Liver (tissue), 8 donors: ENCODE measurements at regions not wholly inside any gene's neighbourhood (a gene's known extent, or its start where the extent isn't known, plus 50 kb on each side); places are given as distances from the start of the nearest gene placed in this dataset.

Experiments
- DNase-seq: peaks from one replicate; pipeline ENCODE4 v3.0.0-alpha.2; 2017; ENCODE audit warnings: low spot score
- H3K27ac ChIP-seq, 2 donors: one replicate each; pipeline ENCODE4 v1.7.0; 2013; ENCODE audit warnings: inconsistent platforms in 2 of 2, low read length in 2 of 2, control low read depth in 1 of 2, low read depth in 1 of 2, mild to moderate bottlenecking in 1 of 2
- H3K27me3 ChIP-seq, 4 donors: one replicate each; pipeline versions ENCODE4 v1.6.1 to v1.7.0; 2013; ENCODE audit warnings: low read length in 3 of 4, inconsistent platforms in 1 of 4, mild to moderate bottlenecking in 1 of 4, moderate library complexity in 1 of 4; ENCODE audit not compliant: control insufficient read depth in 4 of 4, insufficient read depth in 4 of 4
- H3K36me3 ChIP-seq, 4 donors: one replicate each; pipeline versions ENCODE4 v1.6.1 to v1.7.0; 2013; ENCODE audit warnings: low read length in 3 of 4, mild to moderate bottlenecking in 3 of 4, low read depth in 1 of 4, moderate library complexity in 1 of 4; ENCODE audit not compliant: control insufficient read depth in 4 of 4, insufficient read depth in 3 of 4
- H3K4me1 ChIP-seq, 4 donors: one replicate each; pipeline versions ENCODE4 v1.6.1 to v1.7.0; 2013; ENCODE audit warnings: low read length in 3 of 4, mild to moderate bottlenecking in 3 of 4, moderate library complexity in 1 of 4; ENCODE audit not compliant: control insufficient read depth in 4 of 4, insufficient read depth in 4 of 4
- H3K4me3 ChIP-seq, 3 donors: one replicate each; pipeline versions ENCODE4 v1.6.1 to v1.7.0; 2013; ENCODE audit warnings: low read length in 3 of 3, control low read depth in 1 of 3, low read depth in 1 of 3, mild to moderate bottlenecking in 1 of 3
- H3K9ac ChIP-seq, 2 donors: one replicate each; pipeline ENCODE4 v1.7.0; 2013; ENCODE audit warnings: low read length in 2 of 2, mild to moderate bottlenecking in 2 of 2, moderate library complexity in 2 of 2, control low read depth in 1 of 2, low read depth in 1 of 2
- H3K9me3 ChIP-seq, 4 donors: one replicate each; pipeline versions ENCODE4 v1.6.1 to v1.7.0; 2013; ENCODE audit warnings: low read length in 3 of 4; ENCODE audit not compliant: control insufficient read depth in 4 of 4
- EGR1 ChIP-seq, 2 donors: IDR thresholded peaks; 2 replicates each; pipeline ENCODE4 v1.6.1; 2016 to 2018; ENCODE audit warnings: antibody characterized with exemption in 2 of 2, low read depth in 2 of 2
- FOXA1 ChIP-seq: IDR thresholded peaks from 2 replicates; pipeline ENCODE4 v1.6.1; 2016; ENCODE audit warnings: antibody characterized with exemption
- FOXA2 ChIP-seq: IDR thresholded peaks from 2 replicates; pipeline ENCODE4 v1.6.1; 2016; ENCODE audit warnings: antibody characterized with exemption
- GABPA ChIP-seq, 2 donors: IDR thresholded peaks in 1 of 2; conservative IDR thresholded peaks in 1 of 2; 2 replicates each; pipeline ENCODE4 v1.6.1; 2016; ENCODE audit warnings: antibody characterized with exemption in 2 of 2, mild to moderate bottlenecking in 1 of 2, moderate library complexity in 1 of 2
- HNF4A ChIP-seq, 2 donors: conservative IDR thresholded peaks; 2 replicates each; pipeline ENCODE4 v1.6.1; 2016; ENCODE audit warnings: antibody characterized with exemption in 2 of 2, mild to moderate bottlenecking in 2 of 2
- HNF4G ChIP-seq: IDR thresholded peaks from 2 replicates; pipeline ENCODE4 v1.6.1; 2016; ENCODE audit warnings: antibody characterized with exemption
- NR2F2 ChIP-seq: IDR thresholded peaks from 2 replicates; pipeline ENCODE4 v1.6.1; 2016; ENCODE audit warnings: antibody characterized with exemption
- RAD21 ChIP-seq, 2 donors: IDR thresholded peaks; 2 replicates each; pipeline ENCODE4 v1.6.1; 2016; ENCODE audit warnings: antibody characterized with exemption in 2 of 2, mild to moderate bottlenecking in 2 of 2
- RXRA ChIP-seq, 2 donors: IDR thresholded peaks; 2 replicates each; pipeline ENCODE4 v1.6.1; 2017 to 2018; ENCODE audit warnings: antibody characterized with exemption in 2 of 2, mild to moderate bottlenecking in 1 of 2
- SP1 ChIP-seq: IDR thresholded peaks from 2 replicates; pipeline ENCODE4 v1.6.1; 2018; ENCODE audit warnings: antibody characterized with exemption, mild to moderate bottlenecking
- TAF1 ChIP-seq: conservative IDR thresholded peaks from 2 replicates; pipeline ENCODE4 v1.6.1; 2016; ENCODE audit warnings: antibody characterized with exemption, mild to moderate bottlenecking
- WGBS: extraction: QIAGEN DNeasy Blood & Tissue Kit; methylation state at CpG from one replicate; pipeline ENCODE4 v1.1.7; 2013; 5-methylcytosine and 5-hydroxymethylcytosine counted together
- TF ChIP-seq, protein P1 (sequence below): IDR thresholded peaks from 2 replicates; pipeline ENCODE4 v1.6.1; 2016; ENCODE audit warnings: antibody characterized with exemption
- TF ChIP-seq, protein P2 (sequence below): IDR thresholded peaks from 2 replicates; pipeline ENCODE4 v1.6.1; 2016; ENCODE audit warnings: antibody characterized with exemption, mild to moderate bottlenecking
- TF ChIP-seq, protein P3 (sequence below): IDR thresholded peaks from 2 replicates; pipeline ENCODE4 v1.6.1; 2016; ENCODE audit warnings: antibody characterized with exemption
- TF ChIP-seq, protein P4 (sequence below): IDR thresholded peaks from 2 replicates; pipeline ENCODE4 v1.6.1; 2016; ENCODE audit warnings: antibody characterized with exemption
- TF ChIP-seq, protein P5 (sequence below): fragments of 150-350 bp; IDR thresholded peaks from 2 replicates; pipeline ENCODE4 v1.5.1; 2017; ENCODE audit warnings: improper control_type of control experiment, low read depth, low read length; ENCODE audit not compliant: missing input control
- donor health status: healthy.
- donor health status: healthy.
- donor health status: healthy.
- donor health status: healthy.
- donor health status: healthy.

DNA sequence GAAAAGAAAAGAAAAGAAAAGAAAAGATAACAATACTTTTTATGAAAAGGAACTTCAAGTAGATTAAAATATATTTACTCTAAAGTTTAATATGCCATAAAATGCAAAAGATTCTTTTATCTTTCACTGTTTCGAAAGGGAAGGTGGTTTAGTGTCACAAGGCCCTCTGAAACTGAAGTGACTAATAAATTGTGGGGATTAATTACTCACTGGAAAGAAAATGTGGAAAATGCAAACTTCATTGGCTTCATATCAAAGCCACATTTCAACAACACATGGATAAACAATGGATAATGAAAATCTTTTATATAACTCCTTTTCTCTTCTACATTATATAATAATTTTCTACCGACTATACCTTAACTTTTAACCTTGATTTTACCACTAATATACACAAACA lies 320.5 kb upstream of the RSPO3 start:
- no peak for DNase-seq
- Histone ChIP-seq H3K27ac (no peak overlapping the region), H3K9ac (no peak overlapping the region), H3K9me3 (no peaks in the 10 kb centered on the region), H3K36me3 (no peaks in the 10 kb centered on the region), H3K27me3 (peaks cover 0 to 14% (median 0%) of the 10 kb centered on the region in 4 donors), H3K4me3 (no peak overlapping the region), H3K4me1 (no peaks in the 10 kb centered on the region)
- WGBS: 74% methylated on average over 2 of the region's 2 CpGs
- TF ChIP-seq RXRA (IDR thresholded peaks at IDR 0.05): no peak
- no peak for TF ChIP-seq RAD21 (IDR thresholded peaks at IDR 0.05)
- TF ChIP-seq GABPA (IDR thresholded peaks at IDR 0.05 in 1 of 2, conservative IDR thresholded peaks at IDR 0.05 in 1 of 2): no peak
- TF ChIP-seq FOXA2: no peak
- TF ChIP-seq, protein P1, sequence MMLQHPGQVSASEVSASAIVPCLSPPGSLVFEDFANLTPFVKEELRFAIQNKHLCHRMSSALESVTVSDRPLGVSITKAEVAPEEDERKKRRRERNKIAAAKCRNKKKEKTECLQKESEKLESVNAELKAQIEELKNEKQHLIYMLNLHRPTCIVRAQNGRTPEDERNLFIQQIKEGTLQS: no peak
- TF ChIP-seq, protein P2, sequence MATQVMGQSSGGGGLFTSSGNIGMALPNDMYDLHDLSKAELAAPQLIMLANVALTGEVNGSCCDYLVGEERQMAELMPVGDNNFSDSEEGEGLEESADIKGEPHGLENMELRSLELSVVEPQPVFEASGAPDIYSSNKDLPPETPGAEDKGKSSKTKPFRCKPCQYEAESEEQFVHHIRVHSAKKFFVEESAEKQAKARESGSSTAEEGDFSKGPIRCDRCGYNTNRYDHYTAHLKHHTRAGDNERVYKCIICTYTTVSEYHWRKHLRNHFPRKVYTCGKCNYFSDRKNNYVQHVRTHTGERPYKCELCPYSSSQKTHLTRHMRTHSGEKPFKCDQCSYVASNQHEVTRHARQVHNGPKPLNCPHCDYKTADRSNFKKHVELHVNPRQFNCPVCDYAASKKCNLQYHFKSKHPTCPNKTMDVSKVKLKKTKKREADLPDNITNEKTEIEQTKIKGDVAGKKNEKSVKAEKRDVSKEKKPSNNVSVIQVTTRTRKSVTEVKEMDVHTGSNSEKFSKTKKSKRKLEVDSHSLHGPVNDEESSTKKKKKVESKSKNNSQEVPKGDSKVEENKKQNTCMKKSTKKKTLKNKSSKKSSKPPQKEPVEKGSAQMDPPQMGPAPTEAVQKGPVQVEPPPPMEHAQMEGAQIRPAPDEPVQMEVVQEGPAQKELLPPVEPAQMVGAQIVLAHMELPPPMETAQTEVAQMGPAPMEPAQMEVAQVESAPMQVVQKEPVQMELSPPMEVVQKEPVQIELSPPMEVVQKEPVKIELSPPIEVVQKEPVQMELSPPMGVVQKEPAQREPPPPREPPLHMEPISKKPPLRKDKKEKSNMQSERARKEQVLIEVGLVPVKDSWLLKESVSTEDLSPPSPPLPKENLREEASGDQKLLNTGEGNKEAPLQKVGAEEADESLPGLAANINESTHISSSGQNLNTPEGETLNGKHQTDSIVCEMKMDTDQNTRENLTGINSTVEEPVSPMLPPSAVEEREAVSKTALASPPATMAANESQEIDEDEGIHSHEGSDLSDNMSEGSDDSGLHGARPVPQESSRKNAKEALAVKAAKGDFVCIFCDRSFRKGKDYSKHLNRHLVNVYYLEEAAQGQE: no peak
- no peak for TF ChIP-seq TAF1
- TF ChIP-seq, protein P3, sequence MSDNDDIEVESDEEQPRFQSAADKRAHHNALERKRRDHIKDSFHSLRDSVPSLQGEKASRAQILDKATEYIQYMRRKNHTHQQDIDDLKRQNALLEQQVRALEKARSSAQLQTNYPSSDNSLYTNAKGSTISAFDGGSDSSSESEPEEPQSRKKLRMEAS: no peak
- no peak for TF ChIP-seq EGR1 (IDR thresholded peaks at IDR 0.05; ENCODE audit: low read depth in 2 of 2)
- no peak for TF ChIP-seq HNF4A (conservative IDR thresholded peaks at IDR 0.05)
- TF ChIP-seq HNF4G: no peak
- no peak for TF ChIP-seq FOXA1
- TF ChIP-seq SP1: no peak
- TF ChIP-seq, protein P4, sequence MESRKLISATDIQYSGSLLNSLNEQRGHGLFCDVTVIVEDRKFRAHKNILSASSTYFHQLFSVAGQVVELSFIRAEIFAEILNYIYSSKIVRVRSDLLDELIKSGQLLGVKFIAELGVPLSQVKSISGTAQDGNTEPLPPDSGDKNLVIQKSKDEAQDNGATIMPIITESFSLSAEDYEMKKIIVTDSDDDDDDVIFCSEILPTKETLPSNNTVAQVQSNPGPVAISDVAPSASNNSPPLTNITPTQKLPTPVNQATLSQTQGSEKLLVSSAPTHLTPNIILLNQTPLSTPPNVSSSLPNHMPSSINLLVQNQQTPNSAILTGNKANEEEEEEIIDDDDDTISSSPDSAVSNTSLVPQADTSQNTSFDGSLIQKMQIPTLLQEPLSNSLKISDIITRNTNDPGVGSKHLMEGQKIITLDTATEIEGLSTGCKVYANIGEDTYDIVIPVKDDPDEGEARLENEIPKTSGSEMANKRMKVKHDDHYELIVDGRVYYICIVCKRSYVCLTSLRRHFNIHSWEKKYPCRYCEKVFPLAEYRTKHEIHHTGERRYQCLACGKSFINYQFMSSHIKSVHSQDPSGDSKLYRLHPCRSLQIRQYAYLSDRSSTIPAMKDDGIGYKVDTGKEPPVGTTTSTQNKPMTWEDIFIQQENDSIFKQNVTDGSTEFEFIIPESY: no peak
- TF ChIP-seq, protein P5, sequence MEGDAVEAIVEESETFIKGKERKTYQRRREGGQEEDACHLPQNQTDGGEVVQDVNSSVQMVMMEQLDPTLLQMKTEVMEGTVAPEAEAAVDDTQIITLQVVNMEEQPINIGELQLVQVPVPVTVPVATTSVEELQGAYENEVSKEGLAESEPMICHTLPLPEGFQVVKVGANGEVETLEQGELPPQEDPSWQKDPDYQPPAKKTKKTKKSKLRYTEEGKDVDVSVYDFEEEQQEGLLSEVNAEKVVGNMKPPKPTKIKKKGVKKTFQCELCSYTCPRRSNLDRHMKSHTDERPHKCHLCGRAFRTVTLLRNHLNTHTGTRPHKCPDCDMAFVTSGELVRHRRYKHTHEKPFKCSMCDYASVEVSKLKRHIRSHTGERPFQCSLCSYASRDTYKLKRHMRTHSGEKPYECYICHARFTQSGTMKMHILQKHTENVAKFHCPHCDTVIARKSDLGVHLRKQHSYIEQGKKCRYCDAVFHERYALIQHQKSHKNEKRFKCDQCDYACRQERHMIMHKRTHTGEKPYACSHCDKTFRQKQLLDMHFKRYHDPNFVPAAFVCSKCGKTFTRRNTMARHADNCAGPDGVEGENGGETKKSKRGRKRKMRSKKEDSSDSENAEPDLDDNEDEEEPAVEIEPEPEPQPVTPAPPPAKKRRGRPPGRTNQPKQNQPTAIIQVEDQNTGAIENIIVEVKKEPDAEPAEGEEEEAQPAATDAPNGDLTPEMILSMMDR: no peak

DNA sequence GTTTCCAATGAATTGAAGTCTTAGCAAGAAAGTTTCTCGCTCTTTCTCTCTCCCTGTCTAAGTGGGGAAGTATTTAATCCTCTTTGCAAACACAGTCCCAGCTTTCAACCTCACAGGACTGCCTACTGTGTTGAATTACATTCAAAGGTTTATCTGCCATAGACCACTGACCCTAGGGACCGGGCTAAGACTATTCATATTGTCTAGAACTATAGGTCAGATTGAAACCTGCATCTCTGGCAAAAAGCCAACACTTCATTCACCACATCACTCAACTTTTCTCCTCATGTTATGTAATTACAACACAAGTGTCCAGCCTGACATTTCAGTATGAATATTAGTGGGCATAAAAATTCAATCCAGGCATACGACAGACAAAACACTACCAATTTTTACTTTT lies 314.7 kb upstream of the RSPO3 start:
- H3K4me1 ChIP-seq: no peaks in the 10 kb centered on the region
- no peak overlapping the region for H3K27ac ChIP-seq
- H3K4me3 ChIP-seq: no peak overlapping the region
- H3K9me3 ChIP-seq: no peaks in the 10 kb centered on the region
- no peak overlapping the region for H3K9ac ChIP-seq
- DNase-seq: no peak
- WGBS: 42% methylated on average over 3 of the region's 3 CpGs
- peaks cover 0 to 11% (median 3%) of the 10 kb centered on the region in 4 donors for H3K27me3 ChIP-seq
- H3K36me3 ChIP-seq: no peaks in the 10 kb centered on the region
- no peak for TF ChIP-seq FOXA2
- no peak for TF ChIP-seq NR2F2
- TF ChIP-seq GABPA (IDR thresholded peaks at IDR 0.05 in 1 of 2, conservative IDR thresholded peaks at IDR 0.05 in 1 of 2): no peak
- TF ChIP-seq, protein P4: no peak
- TF ChIP-seq RAD21 (IDR thresholded peaks at IDR 0.05): no peak
- TF ChIP-seq SP1: no peak
- TF ChIP-seq EGR1 (IDR thresholded peaks at IDR 0.05; ENCODE audit: low read depth in 2 of 2): no peak
- TF ChIP-seq TAF1: no peak
- TF ChIP-seq, protein P2: no peak
- TF ChIP-seq, protein P3: no peak
- no peak for TF ChIP-seq RXRA (IDR thresholded peaks at IDR 0.05)
- no peak for TF ChIP-seq HNF4A (conservative IDR thresholded peaks at IDR 0.05)
- TF ChIP-seq FOXA1: no peak
